ENCODE measurements at regions not wholly inside any gene's neighbourhood (a gene's known extent, or its start where the extent isn't known, plus 50 kb on each side); places are given as distances from the start of the nearest gene placed in this dataset.

GRCh38 chr11:70843906-70844305, 408.5 kb downstream of the SHANK2 start:
- TF ChIP-seq POLR2A (IDR thresholded peaks at IDR 0.05; ENCODE audit: borderline replicate concordance, extremely low read depth, insufficient read depth, insufficient read length) (no peak), YY1 (IDR thresholded peaks at IDR 0.05; ENCODE audit: extremely low read depth, insufficient replicate concordance, low read depth, low read length) (no peak), CTCF (IDR thresholded peaks at IDR 0.05 in 2 of 3, conservative IDR thresholded peaks at IDR 0.05 in 1 of 3; ENCODE audit: borderline replicate concordance in 1 of 3, insufficient read depth in 1 of 3, low read depth in 2 of 3, low read length in 2 of 3) (no peak), CBX3 (IDR thresholded peaks at IDR 0.05; ENCODE audit: low read depth) (no peak)
